CD4-positive, alpha-beta T cell (primary cell): ENCODE measurements at regions not wholly inside any gene's neighbourhood (a gene's known extent, or its start where the extent isn't known, plus 50 kb on each side); places are given as distances from the start of the nearest gene placed in this dataset.

Experiments used
- ATAC-seq: fragments of 200-7000 bp; cut with Tn5 transposase; one replicate; pipeline ENCODE4 v1.10.0; 2022; ENCODE audit warnings: mild to moderate bottlenecking; ENCODE audit not compliant: poor library complexity
- CTCF ChIA-PET: fragments of 350-600 bp; sonication (Branson Sonifier 250); formaldehyde crosslinking; loops from one replicate; lab custom pipeline; 2021; ENCODE audit warnings: antibody characterized with exemption, inconsistent platforms; lab: Charles Lee
- POLR2A ChIA-PET: fragments of 350-600 bp; sonication (Branson Sonifier 250); formaldehyde crosslinking; loops from one replicate; lab custom pipeline; 2021; ENCODE audit warnings: antibody characterized with exemption, inconsistent platforms; lab: Charles Lee
- DNase-seq, 14 experiments: peaks; one replicate each; pipeline ENCODE4 v3.0.0-alpha.2; 2013 to 2020; ENCODE audit warnings: mixed read lengths in 2 of 14
- H3K27ac ChIP-seq, 2 donors: one replicate each; pipeline versions ENCODE4 v1.5.1 to v1.7.0; 2013; ENCODE audit warnings: low read length in 2 of 2, low read depth in 1 of 2, mild to moderate bottlenecking in 1 of 2
- H3K27me3 ChIP-seq, 2 experiments: 1 replicate in 1 of 2; 2 replicates in 1 of 2; pipeline versions ENCODE4 v1.6.1 to v1.7.0; 2013; ENCODE audit warnings: low read length in 2 of 2, control low read depth in 1 of 2, mild to moderate bottlenecking in 1 of 2, moderate library complexity in 1 of 2; ENCODE audit not compliant: insufficient read depth in 2 of 2, control insufficient read depth in 1 of 2
- H3K36me3 ChIP-seq: one replicate; pipeline ENCODE4 v1.6.1; 2013; ENCODE audit warnings: low read length, control low read depth; ENCODE audit not compliant: insufficient read depth
- H3K4me1 ChIP-seq: one replicate; pipeline ENCODE4 v1.6.1; 2013; ENCODE audit warnings: low read length, control low read depth; ENCODE audit not compliant: insufficient read depth
- H3K4me3 ChIP-seq: one replicate; pipeline ENCODE4 v1.5.1; 2013; ENCODE audit warnings: mild to moderate bottlenecking, low read length, moderate library complexity
- H3K9me3 ChIP-seq, 2 experiments: 1 replicate in 1 of 2; 2 replicates in 1 of 2; pipeline versions ENCODE4 v1.6.1 to v1.7.0; 2013; ENCODE audit warnings: low read length in 2 of 2, mild to moderate bottlenecking in 2 of 2, control low read depth in 1 of 2, moderate library complexity in 1 of 2; ENCODE audit not compliant: control insufficient read depth in 1 of 2, insufficient read depth in 1 of 2
- H3K27ac Mint-ChIP-seq: one replicate; pipeline ENCODE4 v1.8.0; 2020; ENCODE audit warnings: mixed read lengths
- H3K27me3 Mint-ChIP-seq: one replicate; pipeline ENCODE4 v1.8.0; 2021; ENCODE audit warnings: mixed read lengths
- H3K36me3 Mint-ChIP-seq: one replicate; pipeline ENCODE4 v1.8.0; 2021; ENCODE audit warnings: low read depth, mixed read lengths
- H3K4me1 Mint-ChIP-seq: one replicate; pipeline ENCODE4 v1.8.0; 2021; ENCODE audit warnings: low read depth, mixed read lengths
- H3K4me3 Mint-ChIP-seq: one replicate; pipeline ENCODE4 v1.8.0; 2020; ENCODE audit warnings: mild to moderate bottlenecking, mixed read lengths
- H3K9me3 Mint-ChIP-seq: one replicate; pipeline ENCODE4 v1.8.0; 2020; ENCODE audit warnings: mixed read lengths
- CTCF ChIP-seq: fragments of 200-600 bp; IDR thresholded peaks from one replicate; pipeline ENCODE4 v1.8.0; 2022; ENCODE audit warnings: antibody characterized with exemption, mild to moderate bottlenecking
- intact Hi-C, 2 experiments: fragments of 100-400 bp; cut with DNase I in 1 of 2; cut with micrococcal nuclease in 1 of 2; formaldehyde crosslinking; loops; one replicate each; pipeline versions ENCODE4 v1.15.1 to v1.9.0; 2023 to 2025; cut with DNase I, micrococcal nuclease

GRCh38 chr13:89568746-89569145 lies 1778.7 kb upstream of the MIR17HG start:
- H3K27me3 ChIP-seq = no peaks in the 10 kb centered on the region
- POLR2A ChIA-PET = no interaction called here
- Mint-ChIP-seq H3K4me1 (no peaks in the 10 kb centered on the region), H3K27ac (no peak overlapping the region), H3K27me3 (no peaks in the 10 kb centered on the region), H3K36me3 (no peaks in the 10 kb centered on the region), H3K9me3 (peaks cover 12% of the 10 kb centered on the region), H3K4me3 (no peak overlapping the region)
- ATAC-seq (no peak), DNase-seq (no peak)
- no peak overlapping the region for H3K4me3 ChIP-seq
- no peak overlapping the region for H3K27ac ChIP-seq
- CTCF ChIA-PET = no interaction called here
- TF ChIP-seq CTCF = no peak
- no peaks in the 10 kb centered on the region for H3K36me3 ChIP-seq
- intact Hi-C loops = no loop called here
- no peaks in the 10 kb centered on the region for H3K4me1 ChIP-seq
- peaks cover 0 to 3% of the 10 kb centered on the region in 2 experiments for H3K9me3 ChIP-seq

DNA sequence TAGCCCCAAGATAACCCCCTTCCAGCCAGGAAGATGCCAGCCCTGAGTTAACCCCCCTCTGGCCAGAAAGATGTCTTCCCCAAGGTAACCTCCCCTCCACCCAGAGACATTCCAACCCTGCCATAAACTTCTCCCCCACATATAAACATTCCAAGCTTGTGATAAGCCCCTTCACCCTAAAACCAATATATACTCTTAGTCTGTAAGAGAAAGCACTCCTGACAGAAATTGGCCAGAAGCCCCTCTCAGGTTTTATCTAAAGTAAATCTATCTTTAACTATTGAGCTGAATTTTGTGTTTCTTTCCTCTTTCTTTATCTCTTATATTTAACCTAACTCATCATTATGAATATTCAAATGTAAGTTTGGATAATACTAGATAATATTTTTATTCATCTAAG lies 1775.8 kb upstream of the MIR17HG start:
- Histone ChIP-seq H3K27ac (no peak overlapping the region), H3K36me3 (no peaks in the 10 kb centered on the region), H3K4me3 (no peak overlapping the region), H3K9me3 (peaks cover 0 to 3% of the 10 kb centered on the region in 2 experiments), H3K4me1 (no peaks in the 10 kb centered on the region), H3K27me3 (no peaks in the 10 kb centered on the region)
- ATAC-seq (no peak), DNase-seq (no peak)
- H3K4me1 Mint-ChIP-seq = no peaks in the 10 kb centered on the region
- ChIA-PET CTCF (no interaction called here), POLR2A (no interaction called here)
- H3K27ac Mint-ChIP-seq = no peak overlapping the region
- H3K4me3 Mint-ChIP-seq = no peak overlapping the region
- H3K9me3 Mint-ChIP-seq = peaks cover 18% of the 10 kb centered on the region
- no peak for TF ChIP-seq CTCF
- no peaks in the 10 kb centered on the region for H3K27me3 Mint-ChIP-seq
- no peaks in the 10 kb centered on the region for H3K36me3 Mint-ChIP-seq
- intact Hi-C loops = no loop called here

GRCh38 chr13:89574077-89574476 lies 1773.4 kb upstream of the MIR17HG start:
- intact Hi-C loops = no loop called here
- ATAC-seq = no peak
- Histone ChIP-seq H3K4me3 (no peak overlapping the region), H3K27ac (no peak overlapping the region), H3K9me3 (peaks cover 3 to 4% of the 10 kb centered on the region in 2 experiments), H3K36me3 (no peaks in the 10 kb centered on the region), H3K27me3 (no peaks in the 10 kb centered on the region), H3K4me1 (no peaks in the 10 kb centered on the region)
- H3K4me3 Mint-ChIP-seq = no peak overlapping the region
- no peaks in the 10 kb centered on the region for H3K27me3 Mint-ChIP-seq
- H3K27ac Mint-ChIP-seq = no peak overlapping the region
- H3K4me1 Mint-ChIP-seq = no peaks in the 10 kb centered on the region
- H3K36me3 Mint-ChIP-seq = no peaks in the 10 kb centered on the region
- H3K9me3 Mint-ChIP-seq = peaks cover 17% of the 10 kb centered on the region
- ChIA-PET POLR2A (no interaction called here), CTCF (no interaction called here)
- DNase-seq = no peak
- TF ChIP-seq CTCF = no peak
